HG03039 (cell line): ENCODE measurements at regions not wholly inside any gene's neighbourhood (a gene's known extent, or its start where the extent isn't known, plus 50 kb on each side); places are given as distances from the start of the nearest gene placed in this dataset.

Experiments
- ATAC-seq: cut with Tn5 transposase; IDR thresholded peaks from one replicate; pipeline ENCODE4 v1.9.1; 2021; ENCODE audit warnings: mild to moderate bottlenecking, moderate library complexity; ENCODE audit not compliant: unreplicated experiment

DNA sequence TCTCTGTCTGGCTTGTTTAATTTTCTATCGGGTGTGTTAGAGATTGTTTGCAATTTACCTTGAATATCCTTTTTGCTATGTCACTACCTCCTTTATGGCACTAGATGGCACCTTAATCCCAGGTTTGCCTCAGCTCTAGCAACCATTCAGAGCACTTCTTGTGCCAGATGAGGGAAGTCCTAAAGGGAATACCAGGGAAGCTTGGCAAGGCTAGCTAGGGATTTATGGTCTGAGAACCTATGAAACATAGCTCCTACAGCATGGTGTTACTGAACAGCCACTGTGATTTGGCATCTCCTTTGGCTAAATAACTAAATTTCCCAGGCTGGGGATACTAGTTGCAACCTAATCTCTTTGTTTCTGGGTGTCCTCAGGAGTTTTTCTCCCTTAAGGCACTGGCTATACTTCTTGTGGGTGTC lies 69.0 kb upstream of the VOPP1 start:
- ATAC-seq = peak; percentile 76

DNA sequence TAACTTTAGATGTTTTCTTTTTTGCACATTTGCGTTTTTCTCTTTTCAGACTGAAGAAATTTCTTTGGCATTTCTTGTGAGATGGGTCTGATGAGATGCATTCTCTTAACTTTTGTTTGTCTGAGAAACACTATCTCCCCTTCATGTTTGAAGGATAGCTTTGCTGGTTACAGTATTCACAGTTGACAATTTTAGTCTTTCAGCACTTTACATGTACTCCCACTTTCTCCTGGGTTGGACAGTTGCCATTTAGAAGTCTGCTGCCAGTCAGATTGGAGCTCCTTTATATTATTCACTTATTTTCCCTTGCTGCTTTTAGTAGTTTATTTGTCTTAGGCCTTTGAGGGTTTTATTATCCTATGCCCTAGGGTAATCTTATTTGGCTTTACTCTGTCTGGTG lies 67.3 kb upstream of the VOPP1 start:
- ATAC-seq = no peak

DNA sequence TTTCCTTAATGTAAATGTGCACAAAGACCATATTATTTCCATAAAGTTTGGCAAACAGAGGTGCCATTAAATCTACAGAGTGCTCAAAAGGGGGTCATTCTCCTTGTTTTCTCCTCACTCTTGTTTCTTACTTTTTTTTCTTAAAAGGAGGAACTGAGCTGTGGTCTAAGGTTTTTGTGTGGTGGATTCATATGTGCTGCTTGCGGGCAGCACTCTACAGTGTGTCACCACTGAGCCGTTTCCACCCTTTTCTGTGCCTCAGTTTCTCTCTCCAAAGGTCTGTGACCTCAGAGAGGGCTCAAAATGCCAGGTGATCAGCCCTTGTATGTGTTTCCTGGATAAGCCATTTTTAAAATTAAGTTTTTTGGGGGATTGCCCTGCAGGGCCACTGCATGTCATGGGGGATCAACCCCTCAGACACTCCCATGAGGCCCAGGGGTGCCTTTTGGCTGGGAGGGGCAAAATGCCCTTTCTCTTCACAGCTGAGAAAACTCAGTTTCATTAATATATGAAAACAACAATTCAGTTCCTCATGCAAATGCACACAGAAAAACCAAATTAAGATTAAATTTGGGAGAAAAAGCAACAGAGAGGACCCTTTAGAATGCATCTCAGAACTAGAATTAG lies 56.9 kb upstream of the VOPP1 start:
- ATAC-seq = no peak

DNA sequence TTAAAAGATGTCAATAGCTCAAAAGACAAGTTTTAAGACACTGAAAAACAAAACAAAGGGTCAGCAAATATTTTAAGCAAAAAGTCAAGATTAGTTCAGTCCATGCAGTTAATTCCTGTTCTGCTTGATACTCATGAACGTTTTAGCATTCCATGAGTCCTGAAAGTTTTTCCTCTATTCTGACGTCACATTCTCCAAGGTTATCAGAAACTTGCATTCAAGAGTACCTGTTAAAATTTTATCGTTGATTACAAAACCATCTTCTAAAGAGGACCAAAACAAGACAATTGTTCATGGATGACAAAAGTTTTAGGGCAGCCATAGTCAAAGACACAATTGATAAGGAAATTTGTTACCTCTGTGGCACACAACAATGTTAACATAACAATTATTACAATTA lies 52.5 kb upstream of the VOPP1 start:
- no peak for ATAC-seq

DNA sequence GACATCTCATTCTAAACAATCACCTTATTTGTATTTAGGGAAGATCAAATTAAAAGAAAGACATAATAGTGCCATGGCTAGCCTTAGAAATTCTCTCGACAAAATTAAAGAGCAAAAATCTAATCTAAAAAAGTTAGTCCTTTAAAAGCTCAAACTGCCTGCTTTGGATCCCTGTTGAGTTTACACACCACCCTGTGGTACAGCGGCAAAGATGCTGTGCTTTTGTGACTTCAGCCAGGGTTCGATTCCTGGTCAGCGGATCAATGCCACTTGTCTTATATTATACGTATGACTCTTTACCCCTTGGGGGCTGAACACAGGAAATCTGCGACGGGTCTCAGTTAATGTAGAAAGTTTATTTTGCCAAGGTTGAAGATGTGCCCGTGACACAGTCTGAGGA lies 51.3 kb upstream of the VOPP1 start:
- ATAC-seq = no peak

DNA sequence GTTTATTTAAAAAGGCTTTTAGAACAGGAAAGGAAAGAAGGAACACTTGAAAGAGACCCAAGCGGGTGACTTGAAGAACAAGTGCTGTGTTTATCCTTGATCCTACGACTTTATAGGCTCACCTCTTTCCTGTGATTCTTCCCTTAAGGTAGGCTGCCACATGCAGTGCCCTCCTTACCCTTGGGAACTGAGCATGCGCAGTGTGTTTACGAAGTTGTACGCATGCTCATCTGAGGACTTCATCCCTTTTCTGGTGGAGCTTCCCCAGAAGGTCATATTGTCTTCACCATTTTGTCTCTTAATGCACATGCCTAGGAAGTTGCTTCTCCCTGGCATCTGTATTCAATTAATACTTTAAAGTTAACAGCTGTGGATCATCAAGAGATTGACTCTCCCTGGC lies 49.9 kb upstream of the VOPP1 start:
- ATAC-seq = no peak
